ENCODE measurements at regions not wholly inside any gene's neighbourhood (a gene's known extent, or its start where the extent isn't known, plus 50 kb on each side); places are given as distances from the start of the nearest gene placed in this dataset.

DNA sequence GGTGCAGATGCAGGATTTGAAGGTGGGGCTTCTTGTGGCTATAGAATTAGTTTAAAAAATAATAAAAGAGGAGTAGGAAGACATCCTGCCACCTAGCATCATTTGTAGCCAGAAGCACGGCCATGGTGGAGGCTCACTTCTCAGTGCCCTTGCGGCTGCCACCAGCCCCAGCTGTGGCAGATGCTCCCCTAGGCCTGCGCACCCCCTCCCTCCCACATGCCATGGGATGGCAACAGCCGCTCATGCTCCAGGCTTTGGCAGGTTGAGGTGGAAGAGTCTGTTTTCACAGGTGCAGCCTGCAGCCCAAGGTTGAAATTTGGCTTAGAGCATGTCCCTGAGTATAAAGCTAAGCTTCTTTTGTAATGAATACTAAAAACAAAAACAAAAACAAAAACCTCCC is 96.4 kb downstream of the GATA6 start:
- H3K23ac ChIP-seq (ENCODE audit: low read depth, low read length, poor library complexity): no peak overlapping the region
- H2BK15ac ChIP-seq (ENCODE audit: low read length): no peak overlapping the region
- no peak overlapping the region for H4K91ac ChIP-seq (ENCODE audit: low read depth, low read length, poor library complexity)
- H3K18ac ChIP-seq (ENCODE audit: low read length): no peak overlapping the region
- no peaks in the 10 kb centered on the region for H3K27me3 ChIP-seq (ENCODE audit: control insufficient read depth in 3 of 3, insufficient read depth in 3 of 3, low read depth in 1 of 3, low read length in 3 of 3)
- H3K4me1 ChIP-seq (ENCODE audit: control insufficient read depth in 2 of 2, insufficient read depth in 1 of 2, low read depth in 1 of 2, low read length in 2 of 2): no peaks in the 10 kb centered on the region
- H3K36me3 ChIP-seq (replicated peaks in 1 of 2; ENCODE audit: control insufficient read depth in 2 of 2, insufficient read depth in 2 of 2, low read length in 2 of 2): no peaks in the 10 kb centered on the region
- H2BK12ac ChIP-seq (ENCODE audit: low read length): no peak overlapping the region
- no peak overlapping the region for H2BK120ac ChIP-seq (ENCODE audit: low read depth, low read length)
- H3K4me3 ChIP-seq (ENCODE audit: low read length in 2 of 2): no peak overlapping the region
- no peak overlapping the region for H2AFZ ChIP-seq (ENCODE audit: low read length)
- H3K27ac ChIP-seq (replicated peaks; ENCODE audit: low read length): no peak overlapping the region
- H4K8ac ChIP-seq (ENCODE audit: low read depth, low read length): no peak overlapping the region
- H2AK5ac ChIP-seq (ENCODE audit: low read depth, low read length): no peak overlapping the region
- H3K4me2 ChIP-seq (ENCODE audit: insufficient read depth, low read length, poor library complexity, severe bottlenecking): no peak overlapping the region
- no peak overlapping the region for H2BK5ac ChIP-seq (ENCODE audit: low read length)
- no CpG with 5 or more reads among the region's 4 CpGs for WGBS, 2 donors (ENCODE audit: extremely low coverage in 2 of 2, insufficient read length in 2 of 2, insufficient replicate concordance in 1 of 2)
- H3K9me3 ChIP-seq (replicated peaks in 1 of 2; ENCODE audit: control insufficient read depth in 2 of 2, insufficient read depth in 1 of 2, low read depth in 1 of 2, low read length in 2 of 2): peaks cover 0 to 4% of the 10 kb centered on the region in 2 donors
- DNase-seq (ENCODE audit: low spot score): no peak
- no peak overlapping the region for H3K4ac ChIP-seq (ENCODE audit: low read length)
- no peak overlapping the region for H3K14ac ChIP-seq (ENCODE audit: low read length)
- no peaks in the 10 kb centered on the region for H3K79me1 ChIP-seq (ENCODE audit: low read depth, low read length)
- H3K9ac ChIP-seq (ENCODE audit: low read depth, low read length, poor library complexity): no peak overlapping the region

DNA sequence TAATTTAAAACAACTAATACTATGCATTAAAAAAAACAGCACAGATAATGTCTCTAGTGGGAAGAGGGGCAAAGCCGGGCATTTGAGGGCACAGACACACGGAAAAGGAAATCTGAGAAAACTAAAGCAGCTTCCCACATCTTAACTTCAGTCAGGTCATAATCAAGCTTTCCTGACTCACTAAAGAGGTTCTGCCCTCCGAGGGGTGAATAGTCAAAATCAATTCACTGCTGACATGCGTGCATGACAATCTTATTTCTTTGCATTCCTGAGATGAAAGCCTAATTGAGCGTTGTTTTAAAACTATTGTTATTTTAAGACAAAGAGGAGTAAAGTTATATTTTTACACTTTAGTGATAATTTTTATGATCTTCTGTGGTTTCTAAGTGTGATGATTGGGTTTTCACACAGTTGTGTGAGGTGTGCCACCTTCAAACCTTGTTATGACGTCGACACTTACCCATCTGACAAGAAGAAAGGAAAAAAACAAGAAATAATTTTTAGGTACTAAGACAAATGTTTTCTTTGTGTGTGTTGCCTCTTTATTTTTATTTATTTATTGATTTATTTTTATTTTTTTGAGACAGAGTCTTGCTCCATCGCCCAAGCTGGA is 90.9 kb downstream of the GATA6 start:
- peaks cover 0 to 2% of the 10 kb centered on the region in 2 donors for H3K4me1 ChIP-seq (ENCODE audit: control insufficient read depth in 2 of 2, insufficient read depth in 1 of 2, low read depth in 1 of 2, low read length in 2 of 2)
- H2AK5ac ChIP-seq (ENCODE audit: low read depth, low read length): no peak overlapping the region
- no peak overlapping the region for H2BK15ac ChIP-seq (ENCODE audit: low read length)
- peaks cover 0 to 2% (median 0%) of the 10 kb centered on the region in 3 experiments for H3K27me3 ChIP-seq (ENCODE audit: control insufficient read depth in 3 of 3, insufficient read depth in 3 of 3, low read depth in 1 of 3, low read length in 3 of 3)
- H3K9ac ChIP-seq (ENCODE audit: low read depth, low read length, poor library complexity): no peak overlapping the region
- H2BK12ac ChIP-seq (ENCODE audit: low read length): no peak overlapping the region
- no peak overlapping the region for H2AFZ ChIP-seq (ENCODE audit: low read length)
- no peak overlapping the region for H3K18ac ChIP-seq (ENCODE audit: low read length)
- no peak overlapping the region for H3K4me2 ChIP-seq (ENCODE audit: insufficient read depth, low read length, poor library complexity, severe bottlenecking)
- H3K4ac ChIP-seq (ENCODE audit: low read length): no peak overlapping the region
- no peak overlapping the region for H3K4me3 ChIP-seq (ENCODE audit: low read length in 2 of 2)
- no peaks in the 10 kb centered on the region for H3K36me3 ChIP-seq (replicated peaks in 1 of 2; ENCODE audit: control insufficient read depth in 2 of 2, insufficient read depth in 2 of 2, low read length in 2 of 2)
- no peaks in the 10 kb centered on the region for H3K79me1 ChIP-seq (ENCODE audit: low read depth, low read length)
- no peak overlapping the region for H4K8ac ChIP-seq (ENCODE audit: low read depth, low read length)
- no peak overlapping the region for H3K14ac ChIP-seq (ENCODE audit: low read length)
- no peak overlapping the region for H3K23ac ChIP-seq (ENCODE audit: low read depth, low read length, poor library complexity)
- WGBS, 2 donors (ENCODE audit: extremely low coverage in 2 of 2, insufficient read length in 2 of 2, insufficient replicate concordance in 1 of 2): no CpG with 5 or more reads among the region's 8 CpGs
- no peak overlapping the region for H4K91ac ChIP-seq (ENCODE audit: low read depth, low read length, poor library complexity)
- peaks cover 0 to 2% of the 10 kb centered on the region in 2 donors for H3K9me3 ChIP-seq (replicated peaks in 1 of 2; ENCODE audit: control insufficient read depth in 2 of 2, insufficient read depth in 1 of 2, low read depth in 1 of 2, low read length in 2 of 2)
- DNase-seq (ENCODE audit: low spot score): no peak
- H3K27ac ChIP-seq (replicated peaks; ENCODE audit: low read length): no peak overlapping the region
- no peak overlapping the region for H2BK5ac ChIP-seq (ENCODE audit: low read length)
- H2BK120ac ChIP-seq (ENCODE audit: low read depth, low read length): no peak overlapping the region

DNA sequence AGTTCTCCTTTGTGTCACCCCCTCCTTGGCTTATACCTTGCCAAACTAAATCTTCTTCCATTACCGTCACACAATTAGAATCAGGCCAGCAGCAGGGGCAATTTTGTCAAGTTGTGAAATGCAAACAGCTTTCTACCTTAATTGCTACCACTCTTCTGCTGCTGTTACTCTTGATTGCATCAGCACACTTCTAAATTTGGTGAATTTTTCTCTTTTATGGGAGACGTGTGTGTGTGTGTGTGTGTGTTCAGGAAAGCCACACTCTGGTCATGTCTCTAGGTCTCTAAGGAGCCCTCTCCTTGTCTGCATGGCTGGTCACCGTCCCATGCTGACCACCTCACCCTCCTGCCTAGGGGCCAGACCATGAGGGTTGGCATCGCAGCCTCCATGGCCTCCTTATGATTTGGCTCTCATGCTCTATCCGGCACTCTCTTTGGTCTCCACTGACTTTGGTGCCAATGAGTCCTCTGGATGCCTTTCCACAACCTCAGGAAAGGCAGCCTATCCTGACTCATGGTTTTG is 87.7 kb downstream of the GATA6 start:
- WGBS, 2 donors (ENCODE audit: extremely low coverage in 2 of 2, insufficient read length in 2 of 2, insufficient replicate concordance in 1 of 2): no CpG with 5 or more reads among the region's 5 CpGs
- no peak overlapping the region for H3K23ac ChIP-seq (ENCODE audit: low read depth, low read length, poor library complexity)

GRCh38 chr18:22254088-22254487 is 84.7 kb downstream of the GATA6 start:
- peaks cover 0 to 2% (median 0%) of the 10 kb centered on the region in 3 experiments for H3K27me3 ChIP-seq (ENCODE audit: control insufficient read depth in 3 of 3, insufficient read depth in 3 of 3, low read depth in 1 of 3, low read length in 3 of 3)
- no peak overlapping the region for H3K27ac ChIP-seq (replicated peaks; ENCODE audit: low read length)
- H2AFZ ChIP-seq (ENCODE audit: low read length): no peak overlapping the region
- no peak overlapping the region for H3K18ac ChIP-seq (ENCODE audit: low read length)
- H2BK12ac ChIP-seq (ENCODE audit: low read length): no peak overlapping the region
- DNase-seq (ENCODE audit: low spot score): no peak
- no peak overlapping the region for H3K9ac ChIP-seq (ENCODE audit: low read depth, low read length, poor library complexity)
- peaks cover 0 to 6% of the 10 kb centered on the region in 2 donors for H3K4me1 ChIP-seq (ENCODE audit: control insufficient read depth in 2 of 2, insufficient read depth in 1 of 2, low read depth in 1 of 2, low read length in 2 of 2)
- no peak overlapping the region for H2BK120ac ChIP-seq (ENCODE audit: low read depth, low read length)
- no peaks in the 10 kb centered on the region for H3K36me3 ChIP-seq (replicated peaks in 1 of 2; ENCODE audit: control insufficient read depth in 2 of 2, insufficient read depth in 2 of 2, low read length in 2 of 2)
- no peak overlapping the region for H4K8ac ChIP-seq (ENCODE audit: low read depth, low read length)
- no peak overlapping the region for H4K91ac ChIP-seq (ENCODE audit: low read depth, low read length, poor library complexity)
- H3K14ac ChIP-seq (ENCODE audit: low read length): no peak overlapping the region
- H3K4me3 ChIP-seq (ENCODE audit: low read length in 2 of 2): no peak overlapping the region
- H3K4me2 ChIP-seq (ENCODE audit: insufficient read depth, low read length, poor library complexity, severe bottlenecking): no peak overlapping the region
- no peaks in the 10 kb centered on the region for H3K9me3 ChIP-seq (replicated peaks in 1 of 2; ENCODE audit: control insufficient read depth in 2 of 2, insufficient read depth in 1 of 2, low read depth in 1 of 2, low read length in 2 of 2)
- H2BK15ac ChIP-seq (ENCODE audit: low read length): no peak overlapping the region
- no peaks in the 10 kb centered on the region for H3K79me1 ChIP-seq (ENCODE audit: low read depth, low read length)
- no peak overlapping the region for H2AK5ac ChIP-seq (ENCODE audit: low read depth, low read length)
- no CpG with 5 or more reads among the region's 11 CpGs for WGBS, 2 donors (ENCODE audit: extremely low coverage in 2 of 2, insufficient read length in 2 of 2, insufficient replicate concordance in 1 of 2)
- H3K23ac ChIP-seq (ENCODE audit: low read depth, low read length, poor library complexity): no peak overlapping the region
- H3K4ac ChIP-seq (ENCODE audit: low read length): no peak overlapping the region
- H2BK5ac ChIP-seq (ENCODE audit: low read length): no peak overlapping the region

More for the DNA sequence above, 87.7 kb downstream of the GATA6 start:
- no peak overlapping the region for H3K14ac ChIP-seq (ENCODE audit: low read length)
- no peak overlapping the region for H2AFZ ChIP-seq (ENCODE audit: low read length)
- no peaks in the 10 kb centered on the region for H3K79me1 ChIP-seq (ENCODE audit: low read depth, low read length)
- no peak overlapping the region for H2BK15ac ChIP-seq (ENCODE audit: low read length)
- peaks cover 0 to 2% of the 10 kb centered on the region in 2 donors for H3K4me1 ChIP-seq (ENCODE audit: control insufficient read depth in 2 of 2, insufficient read depth in 1 of 2, low read depth in 1 of 2, low read length in 2 of 2)
- no peaks in the 10 kb centered on the region for H3K36me3 ChIP-seq (replicated peaks in 1 of 2; ENCODE audit: control insufficient read depth in 2 of 2, insufficient read depth in 2 of 2, low read length in 2 of 2)
- no peak overlapping the region for H3K4me3 ChIP-seq (ENCODE audit: low read length in 2 of 2)
- H4K8ac ChIP-seq (ENCODE audit: low read depth, low read length): no peak overlapping the region
- no peak overlapping the region for H2BK12ac ChIP-seq (ENCODE audit: low read length)
- no peak overlapping the region for H3K4me2 ChIP-seq (ENCODE audit: insufficient read depth, low read length, poor library complexity, severe bottlenecking)
- no peaks in the 10 kb centered on the region for H3K9me3 ChIP-seq (replicated peaks in 1 of 2; ENCODE audit: control insufficient read depth in 2 of 2, insufficient read depth in 1 of 2, low read depth in 1 of 2, low read length in 2 of 2)
- H3K27ac ChIP-seq (replicated peaks; ENCODE audit: low read length): no peak overlapping the region
- H4K91ac ChIP-seq (ENCODE audit: low read depth, low read length, poor library complexity): no peak overlapping the region
- H3K18ac ChIP-seq (ENCODE audit: low read length): no peak overlapping the region
- H3K9ac ChIP-seq (ENCODE audit: low read depth, low read length, poor library complexity): no peak overlapping the region
- no peak overlapping the region for H2AK5ac ChIP-seq (ENCODE audit: low read depth, low read length)
- peaks cover 0 to 2% (median 0%) of the 10 kb centered on the region in 3 experiments for H3K27me3 ChIP-seq (ENCODE audit: control insufficient read depth in 3 of 3, insufficient read depth in 3 of 3, low read depth in 1 of 3, low read length in 3 of 3)
- no peak overlapping the region for H3K4ac ChIP-seq (ENCODE audit: low read length)
- H2BK120ac ChIP-seq (ENCODE audit: low read depth, low read length): no peak overlapping the region
- no peak for DNase-seq (ENCODE audit: low spot score)
- no peak overlapping the region for H2BK5ac ChIP-seq (ENCODE audit: low read length)
